GM19452 (cell line): ENCODE measurements at regions not wholly inside any gene's neighbourhood (a gene's known extent, or its start where the extent isn't known, plus 50 kb on each side); places are given as distances from the start of the nearest gene placed in this dataset.
"Not testable (repeated sequence)": the region's sequence is repeated elsewhere in the genome, so short reads cannot be mapped to it uniquely, and the experiment has no call there.

Experiments
- ATAC-seq: cut with Tn5 transposase; IDR thresholded peaks from one replicate; pipeline ENCODE4 v1.9.1; 2021; ENCODE audit not compliant: unreplicated experiment

DNA sequence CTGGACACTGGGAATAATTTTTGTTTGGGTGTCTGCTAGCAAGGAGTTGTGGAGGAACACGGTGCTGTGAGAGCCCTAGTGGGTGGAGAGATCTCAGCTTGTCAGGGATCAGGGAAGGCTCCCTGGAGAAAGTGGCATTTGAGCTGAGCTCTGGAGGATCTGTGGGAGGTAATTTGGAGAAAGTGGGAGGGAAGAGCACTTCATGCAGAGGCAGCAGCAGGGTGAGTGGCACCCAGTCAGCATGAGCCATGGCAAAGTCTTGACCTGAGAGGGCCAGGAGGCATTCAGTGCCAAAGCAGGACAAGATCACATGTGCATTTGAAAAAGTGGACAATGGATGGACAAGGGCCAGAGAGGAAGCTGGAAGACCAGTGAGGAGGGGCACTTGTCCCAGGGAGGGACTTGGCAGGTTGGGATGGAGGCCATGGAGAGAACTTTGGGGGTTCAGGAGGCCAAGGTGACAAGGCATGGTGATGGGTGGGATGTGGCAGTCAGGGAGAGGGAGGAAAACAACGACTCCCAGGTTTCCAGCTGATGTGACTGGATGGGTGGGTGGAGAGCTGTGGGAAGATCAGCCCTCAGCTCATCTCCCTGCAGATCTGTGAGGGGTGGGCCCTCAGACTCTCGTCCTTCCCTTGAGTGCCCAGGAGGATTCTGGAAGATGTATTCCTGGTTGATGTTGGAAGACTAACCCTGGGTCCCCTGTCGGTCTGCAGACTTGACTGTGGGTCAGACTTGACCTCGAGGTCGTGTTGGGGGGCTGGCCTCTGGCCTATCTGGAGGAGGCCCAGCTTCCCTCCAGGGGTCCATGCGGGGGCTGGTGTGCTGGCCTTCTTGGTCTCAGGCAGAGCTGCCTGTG is 68.9 kb upstream of the PITX1 start:
- ATAC-seq = no peak

DNA sequence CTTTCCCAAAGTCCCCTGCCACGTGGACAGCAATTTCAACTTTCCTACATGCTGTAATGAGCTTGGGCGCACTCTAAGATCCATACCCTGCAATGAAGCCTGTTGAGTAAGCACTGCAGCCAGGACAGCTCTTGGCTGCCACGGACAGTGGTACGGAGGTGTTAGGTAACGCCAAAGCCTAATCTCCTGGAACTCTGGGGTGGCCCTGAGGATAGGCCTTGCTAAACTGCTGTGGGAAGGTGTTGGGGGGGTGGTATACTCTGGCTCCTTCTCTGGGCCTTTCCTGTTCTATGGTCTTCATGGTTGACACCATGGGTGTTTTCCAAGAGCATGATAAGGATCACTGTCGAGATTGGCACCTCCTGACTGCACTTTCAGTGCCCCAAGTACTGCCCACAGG is 66.4 kb upstream of the PITX1 start:
- ATAC-seq = no peak

DNA sequence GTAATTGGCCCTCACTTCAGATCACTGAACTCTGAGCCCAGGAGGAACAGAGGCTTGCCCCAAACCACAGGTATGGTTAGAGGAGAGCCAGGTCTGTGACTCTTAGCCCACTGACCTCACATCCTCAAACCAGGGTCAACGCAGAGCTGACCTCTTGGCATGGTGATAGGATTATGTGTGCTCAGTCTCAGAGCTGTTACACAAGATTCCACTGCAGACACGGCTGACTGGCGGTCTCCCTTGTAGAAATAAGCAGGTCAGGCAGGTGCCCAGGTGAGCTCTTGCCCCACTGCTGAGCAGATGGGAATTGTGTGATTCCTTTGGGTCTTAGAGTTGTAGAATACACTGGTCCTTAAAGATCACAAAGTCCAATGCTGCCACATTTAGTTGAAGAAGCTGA is 66.0 kb upstream of the PITX1 start:
- ATAC-seq = no peak

DNA sequence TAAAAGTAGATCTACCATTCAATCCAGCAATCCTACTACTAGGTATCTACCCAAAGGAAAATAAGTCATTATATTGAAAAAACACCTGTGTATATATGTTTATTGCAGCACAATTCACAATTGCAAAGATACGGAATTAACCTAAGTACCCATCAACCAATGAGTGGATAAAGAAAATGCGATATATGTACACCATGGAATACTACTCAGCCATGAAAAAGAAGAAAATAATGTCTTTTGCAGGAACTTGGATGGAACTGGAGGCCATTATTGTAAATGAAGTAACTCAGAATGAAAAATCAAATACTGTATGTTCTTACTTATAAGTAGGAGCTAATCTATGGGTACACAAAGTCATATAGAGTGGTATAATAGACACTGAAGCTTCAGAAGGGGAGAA is 63.4 kb upstream of the PITX1 start:
- no peak for ATAC-seq

DNA sequence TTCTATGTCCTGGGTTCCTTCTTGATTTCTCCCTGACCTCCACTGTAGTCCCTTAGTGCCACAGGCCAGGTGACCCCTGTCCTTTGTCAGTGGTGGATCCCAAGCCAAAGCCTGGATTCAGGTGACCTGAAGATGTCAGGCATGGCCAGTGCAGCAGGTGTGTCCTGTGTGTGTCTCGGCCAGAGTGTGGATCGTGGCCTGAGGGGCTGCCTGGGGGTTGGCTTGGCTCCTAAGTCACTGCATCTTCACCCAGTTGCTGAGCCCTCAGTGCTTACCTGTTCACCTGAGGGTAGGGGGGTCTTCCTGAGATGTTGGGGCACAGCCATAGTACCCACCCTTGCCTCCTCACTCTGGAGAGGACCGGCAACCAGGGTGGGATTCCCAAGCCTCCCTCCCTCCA is 61.8 kb upstream of the PITX1 start:
- ATAC-seq = no peak

DNA sequence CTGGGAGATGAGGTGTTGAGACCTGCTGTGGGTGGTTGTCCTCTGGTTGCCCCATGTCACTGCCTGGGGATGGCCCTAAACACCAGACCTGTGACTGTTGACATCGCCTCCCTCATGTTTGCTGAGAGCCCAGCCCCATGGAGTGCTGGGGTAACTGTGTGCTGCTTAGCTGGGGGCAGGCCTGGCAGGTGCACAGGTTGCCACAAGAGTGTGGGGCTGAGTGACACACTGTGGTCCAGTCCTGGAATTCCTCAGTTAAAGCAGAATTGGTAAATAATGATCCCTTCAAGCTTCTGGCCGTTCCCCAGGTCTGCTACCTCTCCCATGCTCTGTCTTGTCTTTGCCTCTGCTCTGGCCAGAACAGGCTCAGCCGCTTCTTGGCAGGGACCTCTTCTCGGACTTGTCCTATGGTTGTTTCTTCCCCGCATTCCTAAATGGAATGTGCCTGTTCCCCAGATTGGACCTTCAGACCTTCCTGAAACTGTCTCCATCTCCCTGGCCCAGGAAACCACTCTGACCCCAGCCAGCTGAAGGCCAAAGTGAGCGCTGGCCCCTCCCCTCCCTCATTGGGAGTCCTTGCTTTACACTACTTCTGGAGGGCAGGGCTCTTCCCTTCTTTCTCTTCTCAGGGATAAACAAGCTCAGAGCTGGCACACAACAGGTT is 61.2 kb upstream of the PITX1 start:
- no peak for ATAC-seq

DNA sequence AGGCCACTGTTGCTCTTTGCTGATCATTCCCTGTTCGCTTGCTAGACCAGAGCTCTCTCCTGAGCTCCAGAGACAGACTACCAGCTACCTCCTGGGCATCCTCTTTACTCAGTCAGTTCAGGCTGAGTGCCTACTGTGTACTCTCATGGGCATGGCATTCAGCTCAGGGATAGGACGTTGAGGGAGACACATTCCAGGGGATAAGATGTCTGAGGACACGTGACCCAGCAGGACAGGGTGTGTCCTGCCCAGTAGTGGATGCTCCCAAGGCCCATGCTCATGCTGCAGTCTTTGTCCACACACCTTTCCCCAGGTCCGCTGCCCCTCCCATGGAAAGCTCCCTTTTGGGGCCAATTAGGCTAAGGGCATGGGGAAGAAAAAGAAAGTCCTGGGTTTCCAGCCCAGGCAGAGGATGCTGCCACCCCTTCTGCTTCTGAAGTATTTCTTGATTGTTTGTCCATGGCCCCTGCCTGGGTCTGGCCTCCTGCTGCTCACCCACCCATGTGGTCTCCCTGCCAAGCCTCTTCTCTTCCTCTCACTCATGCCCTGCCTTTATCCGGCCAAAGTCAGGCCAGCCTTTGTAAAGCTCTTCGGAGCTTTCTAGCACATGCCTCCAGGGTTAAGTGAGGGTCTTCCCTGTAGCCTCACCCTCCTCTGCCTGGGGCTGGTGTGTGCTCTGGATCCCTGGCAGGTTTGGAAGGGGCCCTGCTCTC is 60.5 kb upstream of the PITX1 start:
- ATAC-seq = no peak

DNA sequence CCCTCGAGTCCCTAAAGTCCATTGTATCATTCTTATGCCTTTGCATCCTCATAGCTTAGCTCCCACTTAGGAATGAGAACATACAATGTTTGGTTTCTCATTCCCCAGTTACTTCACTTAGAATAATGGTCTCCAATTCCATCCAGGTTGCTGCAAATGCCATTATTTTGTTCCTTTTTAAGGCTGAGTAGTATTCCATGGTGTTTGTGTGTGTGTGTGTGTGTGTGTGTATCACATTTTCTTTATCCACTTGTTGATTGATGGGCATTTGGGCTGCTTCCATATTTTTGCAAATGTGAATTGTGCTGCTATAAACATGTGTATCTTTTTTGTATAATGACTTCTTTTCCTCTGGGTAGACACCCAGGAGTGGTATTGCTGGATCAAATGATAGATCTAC is 59.5 kb upstream of the PITX1 start:
- ATAC-seq = not testable (repeated sequence)

DNA sequence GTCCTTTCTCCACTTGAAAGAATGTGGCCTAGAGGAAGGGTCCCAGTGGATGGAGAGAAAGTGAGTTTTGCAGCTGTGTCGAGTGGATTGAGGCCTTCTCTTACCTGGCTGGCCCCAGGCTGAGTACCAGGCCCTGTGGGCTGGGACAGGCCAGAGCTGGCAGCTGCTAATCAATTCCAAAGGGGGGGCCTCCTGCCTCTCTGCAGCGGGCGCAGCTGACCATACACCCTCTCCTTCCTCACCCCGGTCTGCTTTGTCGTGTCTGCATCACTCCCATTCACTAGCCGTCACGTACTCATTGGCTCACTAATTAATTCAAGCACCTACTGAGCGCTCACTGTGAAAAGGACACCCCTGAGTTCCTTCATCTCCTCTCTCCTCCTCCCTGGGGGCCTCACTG is 58.4 kb upstream of the PITX1 start:
- ATAC-seq = no peak

DNA sequence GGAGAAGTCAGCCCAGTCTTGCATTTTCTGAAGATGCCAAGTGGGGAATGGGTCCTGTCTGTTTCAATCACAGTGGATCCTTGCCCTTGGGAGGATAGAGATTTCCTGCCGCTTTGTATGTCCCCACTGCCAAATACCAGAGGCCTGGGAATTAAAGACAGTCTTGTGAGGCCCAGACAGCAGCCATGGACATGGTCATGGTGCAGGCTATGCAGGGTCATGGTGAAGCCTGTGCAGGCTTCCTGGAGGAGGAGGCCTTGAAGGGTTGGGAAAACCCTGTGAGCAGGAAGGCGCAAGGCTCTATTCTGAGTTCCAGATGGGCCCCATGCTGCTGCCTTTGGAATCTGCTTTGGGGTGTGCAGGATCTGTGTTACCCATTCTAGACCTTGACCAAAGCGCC is 57.3 kb upstream of the PITX1 start:
- ATAC-seq = no peak

DNA sequence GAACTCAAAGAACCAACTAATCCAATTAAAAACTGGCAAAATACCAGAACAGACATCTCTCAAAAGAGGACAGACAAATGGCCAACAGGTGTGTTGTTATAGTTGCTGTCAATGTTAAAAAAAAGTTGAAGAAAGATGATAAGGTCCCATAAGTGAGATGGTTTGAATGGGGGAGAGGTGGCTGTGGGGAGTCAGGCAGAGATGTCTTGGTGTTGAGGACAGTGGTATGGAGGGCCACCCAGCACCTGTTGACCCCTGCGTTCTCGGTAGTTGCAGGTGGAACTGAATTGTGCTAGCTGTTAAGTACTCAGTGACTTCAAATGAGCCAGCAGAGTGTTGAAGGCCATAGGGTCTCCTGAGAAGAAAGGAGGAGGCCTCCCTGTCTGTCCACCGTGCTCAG is 55.9 kb upstream of the PITX1 start:
- ATAC-seq = no peak

DNA sequence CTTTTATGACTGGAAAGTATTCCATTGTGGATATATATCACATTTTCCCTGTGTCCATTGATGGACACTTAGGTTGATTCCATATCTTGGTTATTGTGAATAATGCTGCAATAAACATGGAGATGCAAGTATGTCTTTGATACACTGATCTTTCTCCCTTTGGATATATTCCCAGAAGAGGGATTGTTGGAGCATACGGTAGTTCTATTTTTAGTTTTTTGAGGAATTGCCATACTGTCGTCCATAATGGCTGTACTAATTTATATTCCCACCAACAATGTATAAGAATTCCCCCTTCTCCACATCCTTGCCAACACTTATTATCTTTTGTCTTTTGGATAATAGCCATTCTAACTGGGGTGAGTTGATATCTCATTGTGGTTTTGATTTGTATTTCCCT is 54.9 kb upstream of the PITX1 start:
- ATAC-seq = no peak

DNA sequence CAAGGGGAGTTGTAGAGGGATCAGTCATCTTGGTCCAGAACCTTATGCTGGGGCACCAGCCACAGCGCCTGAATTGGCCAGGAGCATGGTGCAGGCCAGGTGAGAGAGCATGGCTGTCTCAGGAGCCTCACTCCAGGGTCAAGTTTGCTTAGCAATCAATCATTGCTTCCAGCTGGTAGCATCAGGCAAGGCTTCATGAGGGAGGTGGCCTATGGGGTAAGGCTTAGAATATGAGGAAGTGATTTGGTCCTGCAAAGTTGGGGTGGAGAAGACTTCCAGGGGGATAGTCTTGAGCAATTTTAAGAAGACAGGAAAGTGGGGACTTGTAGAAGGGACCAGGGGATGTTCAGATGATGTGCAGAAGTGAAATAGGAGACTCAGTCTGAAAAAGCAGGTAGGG is 53.9 kb upstream of the PITX1 start:
- no peak for ATAC-seq

DNA sequence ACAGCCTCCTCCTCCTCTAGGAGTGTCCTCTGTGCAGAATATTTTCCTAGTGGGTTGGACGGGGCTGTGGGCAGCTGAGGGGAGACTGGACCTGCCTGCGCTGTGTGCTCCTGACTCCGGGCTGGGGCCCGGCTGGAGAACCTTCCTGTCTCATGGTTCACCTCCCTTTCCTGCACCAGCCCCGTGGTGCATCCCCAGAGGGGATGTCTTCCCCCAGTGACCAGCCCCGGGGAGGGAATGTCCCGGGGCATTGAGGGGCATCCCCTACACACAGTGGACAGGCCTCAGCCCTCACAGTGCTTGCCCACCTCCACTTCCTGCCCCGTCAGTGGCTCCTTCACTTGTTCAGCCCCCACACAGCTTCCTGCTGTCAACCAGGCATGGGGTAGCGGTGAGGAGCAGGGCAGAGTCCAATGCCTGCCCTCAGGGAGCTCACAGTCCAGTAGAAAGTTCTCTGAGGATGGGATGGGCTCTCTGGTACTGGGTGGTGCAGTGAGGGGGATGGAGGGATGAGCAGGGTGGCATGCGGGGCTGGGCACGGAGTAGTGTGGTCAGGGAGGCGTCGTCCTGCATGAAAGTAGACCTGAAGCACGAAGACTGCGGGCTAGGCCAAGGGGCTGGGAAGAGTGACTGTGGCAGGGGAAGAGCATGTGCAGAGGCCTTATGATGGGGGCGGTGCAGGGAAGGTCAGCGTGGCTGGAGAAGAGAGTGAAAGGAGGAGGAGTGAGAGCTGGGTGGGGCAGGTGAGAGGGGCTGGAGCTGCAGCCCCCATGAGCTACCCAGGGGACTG is 52.1 kb upstream of the PITX1 start:
- ATAC-seq = no peak

DNA sequence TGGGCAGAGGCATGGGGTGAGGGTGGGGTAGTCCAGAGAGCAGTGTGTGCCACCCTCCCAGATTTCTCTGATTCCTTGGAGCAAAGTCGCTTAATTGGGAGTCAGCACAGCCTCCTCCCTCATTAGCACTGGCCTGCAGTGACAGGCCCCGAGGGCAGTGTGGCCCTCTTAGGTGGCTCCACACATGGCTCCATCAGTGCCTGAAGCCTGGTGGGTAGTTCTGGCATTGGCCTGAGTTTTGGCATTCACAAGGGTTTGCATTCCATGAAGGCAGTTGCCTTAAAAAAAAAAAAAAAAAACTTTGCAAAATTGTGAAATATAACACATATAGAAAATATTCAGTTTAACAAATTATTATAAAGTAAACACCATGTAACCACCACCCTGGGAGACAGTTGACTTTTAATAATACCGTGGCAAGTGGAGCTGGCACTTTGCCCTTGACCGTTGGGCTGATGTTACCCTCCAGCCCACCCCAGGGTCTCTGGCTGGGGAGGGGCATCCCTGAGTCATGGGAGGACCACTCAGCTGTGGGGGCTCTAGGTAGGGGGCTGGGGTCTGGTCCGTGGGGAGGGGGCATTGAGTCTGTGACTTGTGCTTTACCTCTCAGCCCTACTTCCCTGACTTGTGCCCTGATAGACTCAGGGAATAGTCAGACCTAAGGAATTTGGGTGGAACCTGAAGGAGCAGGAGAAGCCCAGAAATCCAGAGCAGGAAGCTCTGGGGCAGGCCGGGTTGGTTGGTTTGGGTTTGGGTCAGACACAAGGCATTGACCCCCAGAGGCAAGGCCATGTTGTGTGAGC is 51.3 kb upstream of the PITX1 start:
- no peak for ATAC-seq
